Activated naive CD8-positive, alpha-beta T cell treated with anti-CD3 and anti-CD28 coated beads, Interleukin-2, amount 50 U/mL, for 24 hours (primary cell): ENCODE measurements at regions not wholly inside any gene's neighbourhood (a gene's known extent, or its start where the extent isn't known, plus 50 kb on each side); places are given as distances from the start of the nearest gene placed in this dataset.

Experiments used
- ATAC-seq: fragments of 150-1000 bp; cut with Tn5 transposase; one replicate; pipeline ENCODE4 v1.10.0; 2021
- DNase-seq: peaks from one replicate; pipeline ENCODE4 v3.0.0; 2021
- H3K27ac Mint-ChIP-seq: one replicate; pipeline ENCODE4 v1.8.0; 2021; ENCODE audit warnings: mild to moderate bottlenecking, mixed read lengths
- H3K27me3 Mint-ChIP-seq: one replicate; pipeline ENCODE4 v1.8.0; 2021; ENCODE audit warnings: mixed read lengths
- H3K36me3 Mint-ChIP-seq: one replicate; pipeline ENCODE4 v1.8.0; 2021; ENCODE audit warnings: low read depth, mixed read lengths
- H3K4me1 Mint-ChIP-seq: one replicate; pipeline ENCODE4 v1.8.0; 2021; ENCODE audit warnings: mixed read lengths
- H3K4me3 Mint-ChIP-seq: one replicate; pipeline ENCODE4 v1.8.0; 2021; ENCODE audit warnings: mild to moderate bottlenecking, moderate library complexity, mixed read lengths
- H3K9me3 Mint-ChIP-seq: one replicate; pipeline ENCODE4 v1.8.0; 2021; ENCODE audit warnings: mixed read lengths

- no peaks in the 10 kb centered on the region for H3K27me3 Mint-ChIP-seq
- H3K4me3 Mint-ChIP-seq, result no peak overlapping the region
- no peak for DNase-seq
- ATAC-seq, result no peak
- no peaks in the 10 kb centered on the region for H3K36me3 Mint-ChIP-seq
- no peak overlapping the region for H3K27ac Mint-ChIP-seq
- peaks cover 12% of the 10 kb centered on the region for H3K9me3 Mint-ChIP-seq
- H3K4me1 Mint-ChIP-seq, result no peaks in the 10 kb centered on the region
Observed at GRCh38 chr5:27242258-27242626, 203.9 kb upstream of the CDH9 start.

- Mint-ChIP-seq H3K9me3 (peaks cover 12% of the 10 kb centered on the region), H3K4me3 (no peak overlapping the region), H3K4me1 (no peaks in the 10 kb centered on the region), H3K36me3 (no peaks in the 10 kb centered on the region), H3K27ac (no peak overlapping the region), H3K27me3 (no peaks in the 10 kb centered on the region)
- ATAC-seq, result no peak
- no peak for DNase-seq
Observed at GRCh38 chr5:27241564-27242257, 203.3 kb upstream of the CDH9 start.

- ATAC-seq (no peak), DNase-seq (no peak)
- H3K27me3 Mint-ChIP-seq, result no peaks in the 10 kb centered on the region
- H3K36me3 Mint-ChIP-seq, result no peaks in the 10 kb centered on the region
- H3K27ac Mint-ChIP-seq, result no peak overlapping the region
- H3K4me3 Mint-ChIP-seq, result no peak overlapping the region
- H3K9me3 Mint-ChIP-seq, result peaks cover 16% of the 10 kb centered on the region
- H3K4me1 Mint-ChIP-seq, result no peaks in the 10 kb centered on the region
Observed at GRCh38 chr5:27240791-27241190, 202.4 kb upstream of the CDH9 start.

GRCh38 chr5:27234916-27235315, 196.5 kb upstream of the CDH9 start:
- Mint-ChIP-seq H3K27me3 (no peaks in the 10 kb centered on the region), H3K9me3 (peaks cover 5% of the 10 kb centered on the region), H3K36me3 (no peaks in the 10 kb centered on the region), H3K4me1 (no peaks in the 10 kb centered on the region), H3K27ac (no peak overlapping the region), H3K4me3 (no peak overlapping the region)
- no peak for ATAC-seq
- DNase-seq, result no peak

- DNase-seq (no peak), ATAC-seq (no peak)
- Mint-ChIP-seq H3K9me3 (peaks cover 13% of the 10 kb centered on the region), H3K27ac (no peak overlapping the region), H3K36me3 (no peaks in the 10 kb centered on the region), H3K27me3 (no peaks in the 10 kb centered on the region), H3K4me1 (no peaks in the 10 kb centered on the region), H3K4me3 (no peak overlapping the region)
Observed at GRCh38 chr5:27221410-27221809, 183.0 kb upstream of the CDH9 start.

- ATAC-seq, result no peak
- Mint-ChIP-seq H3K4me1 (no peaks in the 10 kb centered on the region), H3K27ac (no peak overlapping the region), H3K9me3 (peaks cover 13% of the 10 kb centered on the region), H3K4me3 (no peak overlapping the region), H3K27me3 (no peaks in the 10 kb centered on the region), H3K36me3 (no peaks in the 10 kb centered on the region)
- DNase-seq, result no peak
Observed at GRCh38 chr5:27220752-27221151, 182.4 kb upstream of the CDH9 start.

GRCh38 chr5:27217977-27218376, 179.6 kb upstream of the CDH9 start:
- DNase-seq, result no peak
- H3K36me3 Mint-ChIP-seq, result no peaks in the 10 kb centered on the region
- no peak overlapping the region for H3K4me3 Mint-ChIP-seq
- no peak for ATAC-seq
- H3K4me1 Mint-ChIP-seq, result no peaks in the 10 kb centered on the region
- no peak overlapping the region for H3K27ac Mint-ChIP-seq
- H3K27me3 Mint-ChIP-seq, result no peaks in the 10 kb centered on the region
- peaks cover 13% of the 10 kb centered on the region for H3K9me3 Mint-ChIP-seq

GRCh38 chr5:27217155-27217956, 179.0 kb upstream of the CDH9 start:
- H3K36me3 Mint-ChIP-seq, result no peaks in the 10 kb centered on the region
- H3K27me3 Mint-ChIP-seq, result no peaks in the 10 kb centered on the region
- ATAC-seq, result no peak
- peaks cover 18% of the 10 kb centered on the region for H3K9me3 Mint-ChIP-seq
- H3K4me1 Mint-ChIP-seq, result no peaks in the 10 kb centered on the region
- no peak overlapping the region for H3K27ac Mint-ChIP-seq
- no peak for DNase-seq
- H3K4me3 Mint-ChIP-seq, result no peak overlapping the region

- H3K36me3 Mint-ChIP-seq, result no peaks in the 10 kb centered on the region
- no peak for DNase-seq
- peaks cover 14% of the 10 kb centered on the region for H3K9me3 Mint-ChIP-seq
- H3K27ac Mint-ChIP-seq, result no peak overlapping the region
- no peaks in the 10 kb centered on the region for H3K27me3 Mint-ChIP-seq
- no peak overlapping the region for H3K4me3 Mint-ChIP-seq
- no peaks in the 10 kb centered on the region for H3K4me1 Mint-ChIP-seq
- no peak for ATAC-seq
Observed at GRCh38 chr5:27216367-27216950, 178.1 kb upstream of the CDH9 start.

- Mint-ChIP-seq H3K27me3 (no peaks in the 10 kb centered on the region), H3K4me1 (no peaks in the 10 kb centered on the region), H3K27ac (no peak overlapping the region), H3K4me3 (no peak overlapping the region), H3K36me3 (no peaks in the 10 kb centered on the region), H3K9me3 (peaks cover 38% of the 10 kb centered on the region)
- DNase-seq (no peak), ATAC-seq (no peak)
Observed at GRCh38 chr5:27208051-27208450, 169.7 kb upstream of the CDH9 start.

- Mint-ChIP-seq H3K27ac (no peak overlapping the region), H3K4me1 (no peaks in the 10 kb centered on the region), H3K36me3 (no peaks in the 10 kb centered on the region), H3K27me3 (no peaks in the 10 kb centered on the region), H3K9me3 (peaks cover 11% of the 10 kb centered on the region), H3K4me3 (no peak overlapping the region)
- ATAC-seq (no peak), DNase-seq (no peak)
Observed at GRCh38 chr5:27191786-27192510, 153.6 kb upstream of the CDH9 start.

GRCh38 chr5:27172693-27173092, 134.3 kb upstream of the CDH9 start:
- Mint-ChIP-seq H3K4me1 (no peaks in the 10 kb centered on the region), H3K27ac (no peak overlapping the region), H3K4me3 (no peak overlapping the region), H3K27me3 (no peaks in the 10 kb centered on the region), H3K36me3 (no peaks in the 10 kb centered on the region), H3K9me3 (peaks cover 8% of the 10 kb centered on the region)
- no peak for DNase-seq
- no peak for ATAC-seq

GRCh38 chr5:27171761-27172261, 133.4 kb upstream of the CDH9 start:
- DNase-seq (no peak), ATAC-seq (no peak)
- Mint-ChIP-seq H3K4me3 (no peak overlapping the region), H3K4me1 (no peaks in the 10 kb centered on the region), H3K27me3 (no peaks in the 10 kb centered on the region), H3K36me3 (no peaks in the 10 kb centered on the region), H3K27ac (no peak overlapping the region), H3K9me3 (peaks cover 8% of the 10 kb centered on the region)

GRCh38 chr5:27158775-27159174, 120.4 kb upstream of the CDH9 start:
- Mint-ChIP-seq H3K36me3 (peaks cover 1% of the 10 kb centered on the region), H3K4me1 (no peaks in the 10 kb centered on the region), H3K27me3 (no peaks in the 10 kb centered on the region), H3K4me3 (no peak overlapping the region), H3K9me3 (peaks cover 39% of the 10 kb centered on the region), H3K27ac (no peak overlapping the region)
- DNase-seq (no peak), ATAC-seq (no peak)
